Endodermal cell (in vitro differentiated cells): ENCODE measurements at regions not wholly inside any gene's neighbourhood (a gene's known extent, or its start where the extent isn't known, plus 50 kb on each side); places are given as distances from the start of the nearest gene placed in this dataset.

Experiments used
- DNase-seq: peaks from one replicate; pipeline ENCODE4 v3.0.0-alpha.2; 2017
- H3K27ac ChIP-seq: 2 replicates; pipeline ENCODE4 v1.5.1; 2013; ENCODE audit warnings: mild to moderate bottlenecking, low read depth, low read length, moderate library complexity
- H3K27me3 ChIP-seq: 2 replicates; pipeline ENCODE4 v1.6.1; 2013; ENCODE audit warnings: mild to moderate bottlenecking, low read length, moderate library complexity; ENCODE audit not compliant: insufficient read depth, control insufficient read depth, poor library complexity, severe bottlenecking
- H3K36me3 ChIP-seq: 2 replicates; pipeline ENCODE4 v1.7.0; 2013; ENCODE audit warnings: mild to moderate bottlenecking, low read length, moderate library complexity; ENCODE audit not compliant: control insufficient read depth, insufficient read depth
- H3K4me1 ChIP-seq: one replicate; pipeline ENCODE4 v1.7.0; 2013; ENCODE audit warnings: low read length; ENCODE audit not compliant: control insufficient read depth, insufficient read depth
- H3K4me3 ChIP-seq: 2 replicates; pipeline ENCODE4 v1.5.1; 2013; ENCODE audit warnings: mild to moderate bottlenecking, low read length, moderate library complexity
- H3K9ac ChIP-seq: 2 replicates; pipeline ENCODE4 v1.6.1; 2013; ENCODE audit warnings: mild to moderate bottlenecking, low read length, moderate library complexity; ENCODE audit not compliant: poor library complexity, severe bottlenecking; ENCODE audit errors: extremely low read depth
- H3K9me3 ChIP-seq: 2 replicates; pipeline ENCODE4 v1.6.1; 2013; ENCODE audit warnings: mild to moderate bottlenecking, low read length, moderate library complexity; ENCODE audit not compliant: control insufficient read depth
- H3K27ac Mint-ChIP-seq: 2 replicates; pipeline ENCODE4 v1.8.0; 2020; ENCODE audit warnings: mixed read lengths
- H3K27me3 Mint-ChIP-seq: 2 replicates; pipeline ENCODE4 v1.8.0; 2021; ENCODE audit warnings: mild to moderate bottlenecking, mixed read lengths; ENCODE audit not compliant: insufficient read depth
- H3K36me3 Mint-ChIP-seq: 2 replicates; pipeline ENCODE4 v1.8.0; 2020; ENCODE audit warnings: low read depth, mixed read lengths
- H3K4me1 Mint-ChIP-seq: 2 replicates; pipeline ENCODE4 v1.8.0; 2020; ENCODE audit warnings: mixed read lengths
- H3K4me3 Mint-ChIP-seq: 2 replicates; pipeline ENCODE4 v1.8.0; 2020; ENCODE audit warnings: mild to moderate bottlenecking, moderate library complexity, mixed read lengths
- H3K9me3 Mint-ChIP-seq: 2 replicates; pipeline ENCODE4 v1.8.0; 2020; ENCODE audit warnings: mild to moderate bottlenecking, mixed read lengths
- WGBS, 2 experiments: methylation state at CpG; one replicate each; pipeline versions ENCODE4 v1.1.5 to v1.1.7; 2013; ENCODE audit warnings: missing lambda C conversion rate in 2 of 2, mixed read lengths in 1 of 2; ENCODE audit not compliant: insufficient coverage in 1 of 2, insufficient read length in 1 of 2; 5-methylcytosine and 5-hydroxymethylcytosine counted together
- TF ChIP-seq, protein P1 (sequence below): fragments of 200-600 bp; sonication (generic); conservative IDR thresholded peaks from 2 replicates; pipeline ENCODE4 v1.5.0; 2021; ENCODE audit warnings: antibody characterized with exemption, mild to moderate bottlenecking

- no peaks in the 10 kb centered on the region for H3K27me3 Mint-ChIP-seq
- Histone ChIP-seq H3K36me3 (no peaks in the 10 kb centered on the region), H3K4me1 (no peaks in the 10 kb centered on the region), H3K27me3 (no peaks in the 10 kb centered on the region), H3K4me3 (no peak overlapping the region), H3K27ac (no peak overlapping the region), H3K9ac (no peak overlapping the region), H3K9me3 (no peaks in the 10 kb centered on the region)
- TF ChIP-seq, protein P1, sequence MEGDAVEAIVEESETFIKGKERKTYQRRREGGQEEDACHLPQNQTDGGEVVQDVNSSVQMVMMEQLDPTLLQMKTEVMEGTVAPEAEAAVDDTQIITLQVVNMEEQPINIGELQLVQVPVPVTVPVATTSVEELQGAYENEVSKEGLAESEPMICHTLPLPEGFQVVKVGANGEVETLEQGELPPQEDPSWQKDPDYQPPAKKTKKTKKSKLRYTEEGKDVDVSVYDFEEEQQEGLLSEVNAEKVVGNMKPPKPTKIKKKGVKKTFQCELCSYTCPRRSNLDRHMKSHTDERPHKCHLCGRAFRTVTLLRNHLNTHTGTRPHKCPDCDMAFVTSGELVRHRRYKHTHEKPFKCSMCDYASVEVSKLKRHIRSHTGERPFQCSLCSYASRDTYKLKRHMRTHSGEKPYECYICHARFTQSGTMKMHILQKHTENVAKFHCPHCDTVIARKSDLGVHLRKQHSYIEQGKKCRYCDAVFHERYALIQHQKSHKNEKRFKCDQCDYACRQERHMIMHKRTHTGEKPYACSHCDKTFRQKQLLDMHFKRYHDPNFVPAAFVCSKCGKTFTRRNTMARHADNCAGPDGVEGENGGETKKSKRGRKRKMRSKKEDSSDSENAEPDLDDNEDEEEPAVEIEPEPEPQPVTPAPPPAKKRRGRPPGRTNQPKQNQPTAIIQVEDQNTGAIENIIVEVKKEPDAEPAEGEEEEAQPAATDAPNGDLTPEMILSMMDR = no peak
- H3K4me3 Mint-ChIP-seq = no peak overlapping the region
- DNase-seq = no peak
- no peaks in the 10 kb centered on the region for H3K9me3 Mint-ChIP-seq
- no peak overlapping the region for H3K27ac Mint-ChIP-seq
- WGBS, 2 experiments = 78 to 100% methylated on average over 1 of the region's 1 CpG
- peaks cover 9% of the 10 kb centered on the region for H3K36me3 Mint-ChIP-seq
- peaks cover 6% of the 10 kb centered on the region for H3K4me1 Mint-ChIP-seq
These were observed 427.4 kb downstream of the UTRN start for GRCh38 chr6:144712541-144712940.

- Mint-ChIP-seq H3K4me3 (no peak overlapping the region), H3K27ac (no peak overlapping the region), H3K4me1 (peaks cover 6% of the 10 kb centered on the region), H3K27me3 (no peaks in the 10 kb centered on the region), H3K36me3 (no peaks in the 10 kb centered on the region), H3K9me3 (no peaks in the 10 kb centered on the region)
- H3K27me3 ChIP-seq = no peaks in the 10 kb centered on the region
- no peak overlapping the region for H3K27ac ChIP-seq
- no peaks in the 10 kb centered on the region for H3K4me1 ChIP-seq
- no peak overlapping the region for H3K4me3 ChIP-seq
- no peak for DNase-seq
- TF ChIP-seq, protein P1 = no peak
- no peaks in the 10 kb centered on the region for H3K9me3 ChIP-seq
- WGBS, 2 experiments = 90 to 92% methylated on average over 2 of the region's 2 CpGs
- no peaks in the 10 kb centered on the region for H3K36me3 ChIP-seq
- no peak overlapping the region for H3K9ac ChIP-seq
These were observed 429.0 kb downstream of the UTRN start for GRCh38 chr6:144714021-144714712.

GRCh38 chr6:144715344-144715743 is 430.2 kb downstream of the UTRN start:
- Histone ChIP-seq H3K9ac (no peak overlapping the region), H3K4me1 (no peaks in the 10 kb centered on the region), H3K4me3 (no peak overlapping the region), H3K36me3 (no peaks in the 10 kb centered on the region), H3K27ac (no peak overlapping the region), H3K9me3 (no peaks in the 10 kb centered on the region), H3K27me3 (no peaks in the 10 kb centered on the region)
- no peaks in the 10 kb centered on the region for H3K9me3 Mint-ChIP-seq
- no peak for DNase-seq
- WGBS, 2 experiments = 88 to 92% methylated on average over 2 of the region's 2 CpGs
- no peaks in the 10 kb centered on the region for H3K27me3 Mint-ChIP-seq
- no peak overlapping the region for H3K4me3 Mint-ChIP-seq
- peak overlapping the region; percentile 67 for H3K27ac Mint-ChIP-seq
- peaks cover 16% of the 10 kb centered on the region for H3K4me1 Mint-ChIP-seq
- no peaks in the 10 kb centered on the region for H3K36me3 Mint-ChIP-seq
- TF ChIP-seq, protein P1 = no peak
